GM23338 (cell line): ENCODE measurements at regions not wholly inside any gene's neighbourhood (a gene's known extent, or its start where the extent isn't known, plus 50 kb on each side); places are given as distances from the start of the nearest gene placed in this dataset.

Experiments
- CREB1 ChIP-seq: fragments of 250-450 bp; sonication (Bioruptor Pico); IDR thresholded peaks from 2 replicates; pipeline ENCODE4 v1.5.0; 2020; ENCODE audit warnings: low read depth, mild to moderate bottlenecking, moderate library complexity
- CTCF ChIP-seq, 2 experiments: fragments of 200-600 bp in 1 of 2; sonication (generic) in 1 of 2; conservative IDR thresholded peaks; 2 replicates each; pipeline versions ENCODE4 v1.5.1 to v1.6.1; 2016 to 2017; ENCODE audit warnings: antibody characterized with exemption in 2 of 2, low read depth in 2 of 2, mild to moderate bottlenecking in 2 of 2, moderate library complexity in 1 of 2
- EZH2 ChIP-seq: fragments of 200-600 bp; sonication (generic); IDR thresholded peaks from one replicate; pipeline ENCODE4 v1.8.0; 2017; ENCODE audit warnings: antibody characterized with exemption, mild to moderate bottlenecking, low read depth; ENCODE audit not compliant: unreplicated experiment

- TF ChIP-seq EZH2: no peak
- TF ChIP-seq CTCF (conservative IDR thresholded peaks at IDR 0.05; ENCODE audit: low read depth in 2 of 2): no peak
- TF ChIP-seq CREB1 (CRISPR knock-in tag): no peak
Observed at GRCh38 chr16:11471548-11471947, 115.2 kb downstream of the LITAF start.
